OCI-LY7 (cell line): ENCODE measurements at regions not wholly inside any gene's neighbourhood (a gene's known extent, or its start where the extent isn't known, plus 50 kb on each side); places are given as distances from the start of the nearest gene placed in this dataset.

Source experiments
- BruUV-seq: library from RNA; stranded (reverse); fragments of 400-500 nt; replicated peaks from 2 replicates; lab custom pipeline; 2021; lab: Mats Ljungman, UMichigan
- CTCF ChIA-PET: fragments of 300-600 bp; sonication (Branson Sonifier 250); formaldehyde crosslinking; loops from one replicate; lab custom pipeline; 2022; ENCODE audit warnings: antibody characterized with exemption; ENCODE audit not compliant: unreplicated experiment; lab: Charles Lee
- POLR2A ChIA-PET: fragments of 300-600 bp; sonication (Branson Sonifier 250); formaldehyde crosslinking; loops from one replicate; lab custom pipeline; 2022; ENCODE audit warnings: antibody characterized with exemption; lab: Charles Lee
- DNase-seq: peaks from one replicate; pipeline ENCODE4 v3.0.0-alpha.2; 2015; ENCODE audit warnings: low spot score
- H2AFZ ChIP-seq: fragments of 200-600 bp; sonication (generic), shearing (Covaris generic); 2 replicates; pipeline ENCODE4 v1.6.1; 2014; ENCODE audit warnings: mild to moderate bottlenecking, antibody characterized with exemption, low read length, moderate library complexity
- H3K27ac ChIP-seq: fragments of 200-600 bp; sonication (generic); 2 replicates; pipeline ENCODE4 v1.5.1; 2014; ENCODE audit warnings: mixed run types, low read depth, mild to moderate bottlenecking, moderate library complexity, low read length, inconsistent platforms; ENCODE audit not compliant: poor library complexity, severe bottlenecking
- H3K36me3 ChIP-seq: fragments of 200-600 bp; sonication (generic); 2 replicates; pipeline ENCODE4 v1.6.1; 2014; ENCODE audit warnings: mild to moderate bottlenecking, antibody characterized with exemption, low read length, moderate library complexity, mixed read lengths; ENCODE audit not compliant: insufficient read depth
- H3K4me1 ChIP-seq: fragments of 200-600 bp; sonication (generic); 2 replicates; pipeline ENCODE4 v1.5.1; 2014; ENCODE audit warnings: mild to moderate bottlenecking, low read length; ENCODE audit not compliant: insufficient read depth, poor library complexity, severe bottlenecking
- H3K4me2 ChIP-seq: fragments of 200-600 bp; sonication (generic); 2 replicates; pipeline ENCODE4 v1.6.1; 2014; ENCODE audit warnings: mild to moderate bottlenecking, low read length
- H3K4me3 ChIP-seq: fragments of 200-600 bp; sonication (generic); 2 replicates; pipeline ENCODE4 v1.5.1; 2014; ENCODE audit warnings: mild to moderate bottlenecking, low read depth, low read length; ENCODE audit not compliant: poor library complexity, severe bottlenecking
- H3K79me2 ChIP-seq: fragments of 200-600 bp; sonication (generic); 2 replicates; pipeline ENCODE4 v1.6.1; 2016; ENCODE audit warnings: low read depth, mild to moderate bottlenecking, low read length, moderate library complexity, mixed read lengths; ENCODE audit not compliant: insufficient read depth
- H3K9me2 ChIP-seq: fragments of 200-600 bp; sonication (generic); 2 replicates; pipeline ENCODE4 v1.6.1; 2016; ENCODE audit warnings: mild to moderate bottlenecking, low read length, mixed read lengths; ENCODE audit not compliant: insufficient read depth
- H3K9me3 ChIP-seq: fragments of 200-600 bp; sonication (generic); 2 replicates; pipeline ENCODE4 v1.6.1; 2014; ENCODE audit warnings: mild to moderate bottlenecking, mixed run types, low read length, mixed read lengths
- H4K20me1 ChIP-seq: fragments of 200-600 bp; sonication (generic); 2 replicates; pipeline ENCODE4 v1.6.1; 2014; ENCODE audit warnings: mild to moderate bottlenecking, antibody characterized with exemption, low read length, moderate library complexity, mixed read lengths; ENCODE audit not compliant: insufficient read depth
- CTCF ChIP-seq: fragments of 200-600 bp; sonication (generic); conservative IDR thresholded peaks from 2 replicates; pipeline ENCODE4 v1.5.1; 2014; ENCODE audit warnings: mild to moderate bottlenecking, antibody characterized with exemption, low read length, moderate library complexity, mixed read lengths
- EZH2phosphoT487 ChIP-seq: fragments of 200-600 bp; sonication (generic); IDR thresholded peaks from 2 replicates; pipeline ENCODE4 v1.6.1; 2018; ENCODE audit warnings: low read depth, borderline replicate concordance, mild to moderate bottlenecking, mixed run types, antibody characterized with exemption, low read length, moderate library complexity, mixed read lengths
- intact Hi-C: fragments of 100-400 bp; cut with micrococcal nuclease; formaldehyde crosslinking; loops from one replicate; pipeline ENCODE4 v1.10.0; 2022; ENCODE audit not compliant: unreplicated experiment

GRCh38 chr2:216572582-216573578, 60.3 kb upstream of the IGFBP2 start:
- no peak overlapping the region for H3K4me2 ChIP-seq
- DNase-seq, result no peak
- H2AFZ ChIP-seq, result no peak overlapping the region
- H3K9me3 ChIP-seq, result 0 out of 2 replicates have a peak, but pooled peaks cover 6% of the 10 kb centered on the region
- no peak overlapping the region for H3K4me3 ChIP-seq
- H4K20me1 ChIP-seq, result no peaks in the 10 kb centered on the region
- H3K9me2 ChIP-seq, result no peaks in the 10 kb centered on the region
- no peak overlapping the region for H3K27ac ChIP-seq
- no peaks in the 10 kb centered on the region for H3K4me1 ChIP-seq
- no peaks in the 10 kb centered on the region for H3K79me2 ChIP-seq
- ChIA-PET CTCF (no interaction called here), POLR2A (no interaction called here)
- BruUV-seq, result no TSS peak
- no peak for TF ChIP-seq EZH2phosphoT487
- TF ChIP-seq CTCF, result no peak
- no peaks in the 10 kb centered on the region for H3K36me3 ChIP-seq
- intact Hi-C loops, result no loop called here

- Histone ChIP-seq H3K4me1 (no peaks in the 10 kb centered on the region), H3K9me2 (no peaks in the 10 kb centered on the region), H3K4me3 (no peak overlapping the region), H3K4me2 (no peak overlapping the region), H3K36me3 (no peaks in the 10 kb centered on the region), H3K79me2 (no peaks in the 10 kb centered on the region), H3K27ac (no peak overlapping the region), H2AFZ (no peak overlapping the region), H4K20me1 (no peaks in the 10 kb centered on the region), H3K9me3 (0 out of 2 replicates have a peak, but pooled peaks cover 6% of the 10 kb centered on the region)
- TF ChIP-seq CTCF, result no peak
- no peak for TF ChIP-seq EZH2phosphoT487
- intact Hi-C loops, result no loop called here
- ChIA-PET POLR2A (interaction anchor here (0.7 kb wide), 1 partner anchor 75 kb away, joined by 5 read pairs; no protein-coding TSS in a partner anchor), CTCF (no interaction called here)
- no peak for DNase-seq
- no TSS peak for BruUV-seq
Measured at GRCh38 chr2:216574046-216574445, 59.2 kb upstream of the IGFBP2 start.

GRCh38 chr2:216574586-216574985, 58.6 kb upstream of the IGFBP2 start:
- H3K9me2 ChIP-seq, result no peaks in the 10 kb centered on the region
- no peaks in the 10 kb centered on the region for H4K20me1 ChIP-seq
- POLR2A ChIA-PET, result no interaction called here
- H3K4me3 ChIP-seq, result no peak overlapping the region
- H3K27ac ChIP-seq, result no peak overlapping the region
- no peaks in the 10 kb centered on the region for H3K4me1 ChIP-seq
- H3K4me2 ChIP-seq, result no peak overlapping the region
- CTCF ChIA-PET, result no interaction called here
- no peaks in the 10 kb centered on the region for H3K79me2 ChIP-seq
- BruUV-seq, result no TSS peak
- DNase-seq, result no peak
- H3K36me3 ChIP-seq, result no peaks in the 10 kb centered on the region
- H3K9me3 ChIP-seq, result 0 out of 2 replicates have a peak, but pooled peaks cover 6% of the 10 kb centered on the region
- intact Hi-C loops, result no loop called here
- H2AFZ ChIP-seq, result no peak overlapping the region
- TF ChIP-seq EZH2phosphoT487, result no peak
